GM12891 (cell line): ENCODE measurements at regions not wholly inside any gene's neighbourhood (a gene's known extent, or its start where the extent isn't known, plus 50 kb on each side); places are given as distances from the start of the nearest gene placed in this dataset.

Experiments
- POLR2A ChIP-seq: IDR thresholded peaks from 2 replicates; pipeline ENCODE4 v1.6.1; 2011; ENCODE audit warnings: low read depth, low read length, control low read depth
- POLR2AphosphoS5 ChIP-seq: IDR thresholded peaks from 2 replicates; pipeline ENCODE4 v1.6.1; 2011; ENCODE audit warnings: low read depth, low read length, control low read depth
- SPI1 ChIP-seq: IDR thresholded peaks from 2 replicates; pipeline ENCODE4 v1.6.1; 2011; ENCODE audit warnings: low read depth, low read length, control low read depth
- TAF1 ChIP-seq: IDR thresholded peaks from 2 replicates; pipeline ENCODE4 v1.6.1; 2011; ENCODE audit warnings: low read depth, low read length, control low read depth

- TF ChIP-seq POLR2A, result no peak
- no peak for TF ChIP-seq TAF1
- TF ChIP-seq SPI1, result no peak
- TF ChIP-seq POLR2AphosphoS5, result no peak
Observed at GRCh38 chr4:12414181-12414812, 985.6 kb upstream of the HS3ST1 start.
